ENCODE measurements at regions not wholly inside any gene's neighbourhood (a gene's known extent, or its start where the extent isn't known, plus 50 kb on each side); places are given as distances from the start of the nearest gene placed in this dataset.

DNA sequence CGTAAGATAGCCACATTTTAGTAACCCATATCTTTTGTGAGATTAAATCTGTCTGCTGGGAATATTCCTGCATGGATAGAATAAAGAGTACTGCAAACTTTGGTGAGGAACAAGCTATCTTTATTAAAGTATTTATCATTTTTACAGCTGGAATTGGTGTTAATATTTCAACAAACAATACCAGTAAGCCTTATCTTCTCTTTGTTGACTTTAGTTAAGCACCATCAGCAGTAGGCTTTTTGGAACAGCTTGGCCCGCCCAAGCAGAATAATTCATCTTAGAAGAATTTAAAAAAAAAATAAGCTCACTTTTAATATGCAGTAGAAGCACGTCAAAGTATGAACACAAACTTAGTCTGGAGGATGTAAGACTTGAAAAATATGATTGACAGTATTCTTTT is 917.8 kb upstream of the ADGRB3 start:
- ATAC-seq (no peak), DNase-seq (ENCODE audit: low read depth, low spot score) (no peak), FAIRE-seq (no peak)
- Histone ChIP-seq H3K27me3 (replicated peaks in 1 of 2; ENCODE audit: control insufficient read depth in 2 of 2, insufficient read depth in 2 of 2, low read length in 1 of 2) (no peaks in the 10 kb centered on the region), H3K9ac (ENCODE audit: control insufficient read depth, insufficient read depth, low read length) (no peak overlapping the region), H3K4me2 (ENCODE audit: control insufficient read depth, insufficient read depth) (no peak overlapping the region), H3K9me3 (replicated peaks; ENCODE audit: control insufficient read depth, insufficient read depth, low read length) (no peaks in the 10 kb centered on the region), H3K27ac (ENCODE audit: control insufficient read depth, insufficient read depth) (no peak overlapping the region), H3K4me1 (ENCODE audit: control insufficient read depth, insufficient read depth, low read length) (no peaks in the 10 kb centered on the region), H4K20me1 (ENCODE audit: control insufficient read depth, insufficient read depth) (no peaks in the 10 kb centered on the region), H3K4me3 (no peak overlapping the region), H3K79me2 (ENCODE audit: control insufficient read depth, insufficient read depth, low read length) (no peaks in the 10 kb centered on the region), H2AFZ (ENCODE audit: control insufficient read depth, low read depth, low read length) (no peak overlapping the region), H3K36me3 (ENCODE audit: control insufficient read depth in 2 of 2, insufficient read depth in 2 of 2, low read length in 1 of 2) (no peaks in the 10 kb centered on the region)
- ChIA-PET SMC1A (ENCODE audit: uncharacterized antibody, unreplicated experiment) (no interaction called here), CTCF (interaction anchor here (0.9 kb wide), 1 partner anchor 9 kb away, joined by 3 read pairs; no protein-coding TSS in a partner anchor), RAD21 (ENCODE audit: unreplicated experiment) (no interaction called here), POLR2A (no interaction called here)
- 0% methylated on average over 3 of the region's 3 CpGs for WGBS (ENCODE audit: insufficient coverage, insufficient replicate concordance, low lambda C conversion rate, missing lambda C conversion rate)
- in situ Hi-C loops (cut with MboI) (no loop called here), intact Hi-C loops (cut with micrococcal nuclease; ENCODE audit: unreplicated experiment) (no loop called here)
- TF ChIP-seq TCF3 (IDR thresholded peaks at IDR 0.05; ENCODE audit: borderline replicate concordance, insufficient read depth, low read depth, low read length), result no peak
- no peak for TF ChIP-seq ETV6 (conservative IDR thresholded peaks at IDR 0.05 in 1 of 2, IDR thresholded peaks at IDR 0.05 in 1 of 2; ENCODE audit: borderline replicate concordance in 1 of 2, low read depth in 1 of 2)
- TF ChIP-seq SPI1 (IDR thresholded peaks at IDR 0.05; ENCODE audit: borderline replicate concordance, insufficient read depth, low read depth, low read length), result no peak
- TF ChIP-seq MTA2 (IDR thresholded peaks at IDR 0.05; ENCODE audit: low read depth), result no peak
- no peak for TF ChIP-seq KLF5 (IDR thresholded peaks at IDR 0.05; ENCODE audit: partially characterized antibody)
- TF ChIP-seq FOXK2 (IDR thresholded peaks at IDR 0.05), result no peak
- no peak for TF ChIP-seq RFX5 (IDR thresholded peaks at IDR 0.05; ENCODE audit: low read depth, low read length)
- no peak for TF ChIP-seq KAT2A (conservative IDR thresholded peaks at IDR 0.05; ENCODE audit: control insufficient read depth, low read depth, low read length)
- no peak for TF ChIP-seq TARDBP (IDR thresholded peaks at IDR 0.05; ENCODE audit: borderline replicate concordance)
- TF ChIP-seq CHD4 (IDR thresholded peaks at IDR 0.05), result no peak
- TF ChIP-seq HDAC2 (IDR thresholded peaks at IDR 0.05), result no peak
- no peak for TF ChIP-seq NR2C1 (IDR thresholded peaks at IDR 0.05)
- no peak for TF ChIP-seq CBX3 (IDR thresholded peaks at IDR 0.05; ENCODE audit: borderline replicate concordance, low read depth)
- no TSS peak for BruUV-seq (replicated peaks)
